22Rv1 (cell line): ENCODE measurements at regions not wholly inside any gene's neighbourhood (a gene's known extent, or its start where the extent isn't known, plus 50 kb on each side); places are given as distances from the start of the nearest gene placed in this dataset.

Source experiments
- CTCF ChIP-seq: fragments of 450-650 bp; IDR thresholded peaks from 2 replicates; pipeline ENCODE4 v1.5.1; 2017; ENCODE audit warnings: mild to moderate bottlenecking
- ZFX ChIP-seq: fragments of 450-650 bp; IDR thresholded peaks from 2 replicates; pipeline ENCODE4 v1.6.1; 2017; ENCODE audit warnings: antibody characterized with exemption, borderline replicate concordance

GRCh38 chr7:50863053-50863452, 80.4 kb upstream of the GRB10 start:
- TF ChIP-seq CTCF, result no peak
- no peak for TF ChIP-seq ZFX
